ENCODE measurements at regions not wholly inside any gene's neighbourhood (a gene's known extent, or its start where the extent isn't known, plus 50 kb on each side); places are given as distances from the start of the nearest gene placed in this dataset.

DNA sequence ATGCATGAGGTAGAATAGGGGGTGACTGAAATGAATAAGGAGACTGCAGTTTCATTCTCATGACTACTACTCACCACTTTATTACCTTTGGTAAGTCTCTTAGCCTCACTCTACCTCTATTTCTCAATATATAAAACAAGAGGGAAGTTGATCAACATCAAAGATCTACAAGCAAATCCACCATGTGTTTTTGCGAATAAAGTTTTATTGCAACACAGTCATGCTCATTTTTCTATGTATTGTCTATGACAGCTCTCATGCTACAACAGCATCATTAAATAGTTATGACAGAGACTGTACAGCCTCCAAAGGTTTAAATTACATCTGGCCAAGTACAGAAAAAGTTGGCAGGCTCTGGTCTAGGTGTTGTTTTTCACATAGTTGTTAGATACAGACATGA is 72.6 kb upstream of the CPEB2 start:
- TF ChIP-seq EZH2 (optimal IDR thresholded peaks at IDR 0.05; ENCODE audit: low read depth, low read length), result no peak
- TF ChIP-seq CTCF (IDR thresholded peaks at IDR 0.05; ENCODE audit: low read length), result no peak

Measured in MM.1S (cell line).